ENCODE measurements at regions not wholly inside any gene's neighbourhood (a gene's known extent, or its start where the extent isn't known, plus 50 kb on each side); places are given as distances from the start of the nearest gene placed in this dataset.

DNA sequence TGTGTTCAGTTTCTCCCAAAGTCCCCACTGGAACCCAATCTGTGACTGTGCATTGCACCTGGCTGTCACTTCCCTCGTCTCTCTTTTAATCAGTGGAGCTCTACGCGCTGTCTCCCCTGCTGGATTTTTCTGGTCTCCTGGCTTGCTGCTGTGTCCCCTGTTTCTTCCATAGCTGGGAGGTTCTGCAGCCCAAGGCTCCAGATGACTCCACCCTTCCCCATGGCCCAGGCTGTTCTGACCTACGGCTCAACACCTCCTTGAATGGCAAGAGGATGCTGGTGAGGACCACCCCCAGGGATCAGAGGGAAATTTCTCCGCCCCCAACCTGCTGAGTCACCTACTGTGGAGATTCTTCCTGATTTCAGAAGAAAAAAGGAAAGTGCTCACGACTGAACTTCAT is 961.4 kb upstream of the ZNF722 start:
- TF ChIP-seq ZNF274 (IDR thresholded peaks at IDR 0.05; ENCODE audit: low read depth, low read length), result no peak
- TF ChIP-seq YY1 (IDR thresholded peaks at IDR 0.05; ENCODE audit: insufficient read depth, insufficient read length), result no peak
